ENCODE measurements at regions not wholly inside any gene's neighbourhood (a gene's known extent, or its start where the extent isn't known, plus 50 kb on each side); places are given as distances from the start of the nearest gene placed in this dataset.

DNA sequence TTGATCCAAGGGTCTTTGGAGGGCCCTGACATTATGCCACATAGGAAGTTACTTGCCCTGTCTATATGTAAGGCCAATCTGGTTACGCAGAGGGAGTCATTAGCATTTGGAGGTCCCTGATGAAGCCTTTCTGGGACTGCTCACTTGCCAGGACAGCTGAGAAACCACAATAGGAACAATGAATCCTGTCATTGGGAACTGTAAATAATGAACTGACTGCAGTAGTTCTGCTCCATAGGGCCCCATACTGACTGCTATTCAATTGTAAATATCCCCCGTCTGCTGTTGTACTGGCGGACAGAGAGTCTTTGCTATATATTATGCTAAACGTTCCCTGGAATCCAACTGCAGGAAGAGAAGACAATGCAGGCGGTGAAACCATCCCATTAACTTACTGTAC, 149.4 kb upstream of the DCC start:
- no peak overlapping the region for H3K4me3 ChIP-seq (ENCODE audit: low read length)
- ChIA-PET CTCF (no interaction called here), POLR2A (no interaction called here)
- Mint-ChIP-seq H3K27me3 (peaks cover 0 to 2% of the 10 kb centered on the region in 2 donors), H3K36me3 (no peaks in the 10 kb centered on the region), H3K27ac (no peak overlapping the region), H3K4me3 (no peak overlapping the region), H3K4me1 (no peaks in the 10 kb centered on the region), H3K9me3 (peaks cover 0 to 11% (median 6%) of the 10 kb centered on the region in 5 donors)
- no peaks in the 10 kb centered on the region for H3K36me3 ChIP-seq (ENCODE audit: insufficient read depth, low read length)
- DNase-seq, result no peak
- no peak overlapping the region for H3K27ac ChIP-seq (ENCODE audit: low read depth, low read length)
- no peaks in the 10 kb centered on the region for H3K27me3 ChIP-seq (ENCODE audit: insufficient read depth, low read length, poor library complexity, severe bottlenecking)
- no peaks in the 10 kb centered on the region for H3K4me1 ChIP-seq (ENCODE audit: insufficient read depth, low read length)
- no peaks in the 10 kb centered on the region for H3K9me3 ChIP-seq (ENCODE audit: low read length)

DNA sequence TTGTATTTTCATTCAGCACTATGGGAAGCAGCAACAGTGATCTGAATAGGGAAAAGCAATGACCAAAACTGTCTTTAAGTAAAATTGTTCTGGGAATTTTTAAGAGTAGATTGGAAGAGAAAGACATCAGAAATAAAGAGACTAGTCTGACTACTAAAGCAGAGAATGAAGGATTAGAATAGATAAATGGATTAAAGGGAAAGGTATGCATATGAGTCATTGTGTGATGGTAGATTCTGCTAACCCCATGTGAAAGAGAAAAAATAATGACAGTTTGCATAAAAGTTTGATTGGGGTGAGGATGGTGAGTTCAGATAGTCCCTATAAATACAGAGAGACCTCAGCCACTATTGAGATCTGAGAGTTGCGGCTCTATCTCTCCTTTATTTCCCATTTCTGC, 139.6 kb upstream of the DCC start:
- Histone ChIP-seq H3K4me3 (ENCODE audit: low read length) (no peak overlapping the region), H3K27me3 (ENCODE audit: insufficient read depth, low read length, poor library complexity, severe bottlenecking) (no peaks in the 10 kb centered on the region), H3K4me1 (ENCODE audit: insufficient read depth, low read length) (no peaks in the 10 kb centered on the region), H3K9me3 (ENCODE audit: low read length) (no peaks in the 10 kb centered on the region), H3K27ac (ENCODE audit: low read depth, low read length) (no peak overlapping the region), H3K36me3 (ENCODE audit: insufficient read depth, low read length) (no peaks in the 10 kb centered on the region)
- H3K27me3 Mint-ChIP-seq, result peaks cover 0 to 1% of the 10 kb centered on the region in 2 donors
- no peaks in the 10 kb centered on the region for H3K36me3 Mint-ChIP-seq
- no peak overlapping the region for H3K27ac Mint-ChIP-seq
- DNase-seq, result no peak
- H3K4me1 Mint-ChIP-seq, result no peaks in the 10 kb centered on the region
- POLR2A ChIA-PET, result no interaction called here
- CTCF ChIA-PET, result no interaction called here
- peaks cover 0 to 7% (median 3%) of the 10 kb centered on the region in 5 donors for H3K9me3 Mint-ChIP-seq
- H3K4me3 Mint-ChIP-seq, result no peak overlapping the region

DNA sequence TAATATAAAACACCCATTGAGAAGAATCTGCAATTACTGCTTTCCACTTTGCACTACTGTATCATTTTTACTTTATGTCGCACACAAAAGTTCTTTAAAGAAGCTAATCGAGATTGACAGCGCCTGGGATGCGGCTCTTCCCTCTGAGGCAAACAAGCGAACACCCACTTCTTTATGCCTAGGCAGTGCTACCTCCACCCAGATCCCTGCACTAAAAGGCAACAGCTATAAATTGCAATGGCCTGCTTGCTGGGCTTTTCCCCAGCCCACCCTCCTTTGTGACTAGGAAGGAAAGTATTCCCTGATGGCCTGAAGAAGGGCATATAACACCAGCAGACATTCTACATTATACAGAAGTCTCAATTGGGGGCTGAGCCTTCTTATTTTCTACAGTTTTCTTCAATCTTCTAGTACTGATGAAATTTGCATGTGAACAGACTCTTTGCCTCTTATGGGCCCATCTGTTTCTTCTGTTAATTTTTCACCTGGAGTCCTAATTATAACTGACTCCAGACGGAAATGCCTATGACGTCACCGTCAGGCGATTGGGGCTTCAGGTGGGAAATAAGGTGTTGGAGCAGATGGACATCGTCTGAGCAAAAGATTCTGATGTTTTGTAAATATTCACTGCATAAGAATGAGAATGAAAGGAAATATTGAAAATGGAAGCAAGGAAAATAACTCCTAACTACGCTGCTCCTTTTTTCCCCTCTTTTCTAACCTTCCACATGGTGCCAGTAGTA, 138.9 kb upstream of the DCC start:
- Mint-ChIP-seq H3K4me3 (no peak overlapping the region), H3K4me1 (no peaks in the 10 kb centered on the region), H3K27me3 (peaks cover 0 to 1% of the 10 kb centered on the region in 2 donors), H3K36me3 (no peaks in the 10 kb centered on the region), H3K9me3 (peaks cover 0 to 7% (median 3%) of the 10 kb centered on the region in 5 donors), H3K27ac (no peak overlapping the region)
- DNase-seq, result no peak
- H3K27ac ChIP-seq (ENCODE audit: low read depth, low read length), result no peak overlapping the region
- H3K4me1 ChIP-seq (ENCODE audit: insufficient read depth, low read length), result no peaks in the 10 kb centered on the region
- no peak overlapping the region for H3K4me3 ChIP-seq (ENCODE audit: low read length)
- H3K27me3 ChIP-seq (ENCODE audit: insufficient read depth, low read length, poor library complexity, severe bottlenecking), result no peaks in the 10 kb centered on the region
- ChIA-PET CTCF (no interaction called here), POLR2A (no interaction called here)
- no peaks in the 10 kb centered on the region for H3K36me3 ChIP-seq (ENCODE audit: insufficient read depth, low read length)
- H3K9me3 ChIP-seq (ENCODE audit: low read length), result no peaks in the 10 kb centered on the region

DNA sequence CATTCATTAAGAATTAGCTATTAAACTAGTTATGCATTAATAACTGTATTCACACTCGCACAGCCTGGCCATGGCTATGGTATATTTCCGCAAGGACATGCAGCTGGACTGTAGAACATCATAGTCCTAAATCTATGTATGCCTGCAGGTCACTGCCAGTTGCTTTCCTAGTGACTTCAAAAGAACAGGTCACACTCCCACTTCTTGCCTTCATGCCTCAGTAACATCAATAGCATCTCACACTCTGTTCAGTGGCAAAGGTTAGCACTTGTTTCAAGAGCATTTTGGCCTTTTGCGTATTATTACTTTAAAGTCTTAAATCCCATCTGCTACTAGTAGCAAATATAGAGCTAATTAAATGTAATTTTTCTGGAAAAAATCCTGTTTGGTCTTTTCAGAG, 131.4 kb upstream of the DCC start:
- Histone ChIP-seq H3K4me3 (ENCODE audit: low read length) (no peak overlapping the region), H3K36me3 (ENCODE audit: insufficient read depth, low read length) (no peaks in the 10 kb centered on the region), H3K4me1 (ENCODE audit: insufficient read depth, low read length) (no peaks in the 10 kb centered on the region), H3K9me3 (ENCODE audit: low read length) (no peaks in the 10 kb centered on the region), H3K27ac (ENCODE audit: low read depth, low read length) (no peak overlapping the region), H3K27me3 (ENCODE audit: insufficient read depth, low read length, poor library complexity, severe bottlenecking) (no peaks in the 10 kb centered on the region)
- H3K36me3 Mint-ChIP-seq, result no peaks in the 10 kb centered on the region
- ChIA-PET POLR2A (no interaction called here), CTCF (no interaction called here)
- no peaks in the 10 kb centered on the region for H3K27me3 Mint-ChIP-seq
- no peak for DNase-seq
- peaks cover 0 to 3% (median 2%) of the 10 kb centered on the region in 5 donors for H3K9me3 Mint-ChIP-seq
- no peaks in the 10 kb centered on the region for H3K4me1 Mint-ChIP-seq
- H3K27ac Mint-ChIP-seq, result no peak overlapping the region
- no peak overlapping the region for H3K4me3 Mint-ChIP-seq

DNA sequence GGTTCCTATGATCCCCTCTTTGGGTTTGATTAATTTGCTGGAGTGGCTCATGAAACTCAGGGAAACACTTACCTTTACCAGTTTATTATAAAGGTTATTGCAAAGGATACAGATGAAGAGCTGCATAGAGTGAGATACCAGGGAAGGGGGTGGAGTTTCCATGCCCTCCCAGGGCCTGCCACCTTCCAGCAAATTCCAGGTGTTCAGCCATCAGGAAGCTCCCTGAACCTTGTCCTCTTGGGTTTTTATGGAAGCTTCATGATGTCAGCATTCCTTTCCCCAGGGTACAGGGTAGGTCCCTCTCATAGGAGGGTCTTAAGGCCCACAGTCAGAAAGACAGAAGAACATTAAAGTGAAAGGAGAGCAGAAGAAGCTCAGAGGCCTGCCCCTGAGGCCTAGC, 123.9 kb upstream of the DCC start:
- POLR2A ChIA-PET, result no interaction called here
- no peaks in the 10 kb centered on the region for H3K36me3 Mint-ChIP-seq
- Histone ChIP-seq H3K4me1 (ENCODE audit: insufficient read depth, low read length) (no peaks in the 10 kb centered on the region), H3K36me3 (ENCODE audit: insufficient read depth, low read length) (no peaks in the 10 kb centered on the region), H3K27ac (ENCODE audit: low read depth, low read length) (no peak overlapping the region), H3K9me3 (ENCODE audit: low read length) (no peaks in the 10 kb centered on the region), H3K4me3 (ENCODE audit: low read length) (no peak overlapping the region), H3K27me3 (ENCODE audit: insufficient read depth, low read length, poor library complexity, severe bottlenecking) (no peaks in the 10 kb centered on the region)
- no peak overlapping the region for H3K4me3 Mint-ChIP-seq
- no peaks in the 10 kb centered on the region for H3K4me1 Mint-ChIP-seq
- H3K27me3 Mint-ChIP-seq, result no peaks in the 10 kb centered on the region
- H3K9me3 Mint-ChIP-seq, result peaks cover 0 to 4% (median 2%) of the 10 kb centered on the region in 5 donors
- no peak for DNase-seq
- CTCF ChIA-PET, result no interaction called here
- H3K27ac Mint-ChIP-seq, result no peak overlapping the region

DNA sequence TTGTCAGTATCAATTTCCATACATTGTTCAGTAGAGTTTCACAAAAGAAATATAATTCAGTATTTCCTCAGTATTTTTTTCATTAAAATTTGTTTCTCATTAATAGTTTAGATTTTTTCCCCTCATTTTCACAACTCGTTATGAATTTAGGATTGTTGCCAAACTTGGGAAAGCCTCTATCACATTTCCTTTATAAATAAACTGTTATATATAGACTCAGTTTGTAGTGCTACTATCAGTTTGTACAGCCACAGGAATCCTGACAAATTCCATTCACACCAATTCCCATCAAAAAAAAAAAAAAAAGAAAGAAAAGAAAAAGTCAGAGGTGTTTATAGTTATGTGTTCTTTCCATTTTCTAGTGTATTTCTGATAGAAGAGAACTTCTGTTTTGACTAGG, 123.3 kb upstream of the DCC start:
- Histone ChIP-seq H3K9me3 (ENCODE audit: low read length) (no peaks in the 10 kb centered on the region), H3K27ac (ENCODE audit: low read depth, low read length) (no peak overlapping the region), H3K4me3 (ENCODE audit: low read length) (no peak overlapping the region), H3K4me1 (ENCODE audit: insufficient read depth, low read length) (no peaks in the 10 kb centered on the region), H3K36me3 (ENCODE audit: insufficient read depth, low read length) (no peaks in the 10 kb centered on the region), H3K27me3 (ENCODE audit: insufficient read depth, low read length, poor library complexity, severe bottlenecking) (no peaks in the 10 kb centered on the region)
- Mint-ChIP-seq H3K4me3 (no peak overlapping the region), H3K27ac (no peak overlapping the region), H3K4me1 (no peaks in the 10 kb centered on the region), H3K27me3 (no peaks in the 10 kb centered on the region), H3K9me3 (peaks cover 0 to 4% (median 0%) of the 10 kb centered on the region in 5 donors), H3K36me3 (no peaks in the 10 kb centered on the region)
- no peak for DNase-seq
- POLR2A ChIA-PET, result no interaction called here
- CTCF ChIA-PET, result no interaction called here

DNA sequence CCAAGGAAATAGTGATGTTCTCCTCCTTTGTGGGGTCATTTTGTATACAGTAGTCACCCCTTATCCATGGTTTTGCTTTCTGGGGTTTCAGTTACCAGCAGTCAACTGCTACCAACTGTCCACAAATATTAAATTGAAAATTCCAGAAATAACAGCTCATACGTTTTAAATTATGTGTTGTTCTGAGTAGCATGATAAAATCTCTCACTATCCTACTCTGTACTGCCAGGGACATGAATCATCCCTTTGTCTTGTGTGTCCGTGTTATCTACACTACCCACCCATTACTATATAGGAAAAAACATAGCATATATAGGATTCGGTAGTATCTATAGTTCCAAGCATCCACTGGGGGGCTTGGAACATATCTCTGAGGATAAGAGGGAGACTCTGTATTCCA, 120.9 kb upstream of the DCC start:
- Histone ChIP-seq H3K27me3 (ENCODE audit: insufficient read depth, low read length, poor library complexity, severe bottlenecking) (no peaks in the 10 kb centered on the region), H3K27ac (ENCODE audit: low read depth, low read length) (no peak overlapping the region), H3K9me3 (ENCODE audit: low read length) (no peaks in the 10 kb centered on the region), H3K4me1 (ENCODE audit: insufficient read depth, low read length) (no peaks in the 10 kb centered on the region), H3K4me3 (ENCODE audit: low read length) (no peak overlapping the region), H3K36me3 (ENCODE audit: insufficient read depth, low read length) (no peaks in the 10 kb centered on the region)
- H3K4me1 Mint-ChIP-seq, result no peaks in the 10 kb centered on the region
- DNase-seq, result no peak
- ChIA-PET POLR2A (no interaction called here), CTCF (no interaction called here)
- no peak overlapping the region for H3K27ac Mint-ChIP-seq
- no peaks in the 10 kb centered on the region for H3K27me3 Mint-ChIP-seq
- H3K36me3 Mint-ChIP-seq, result no peaks in the 10 kb centered on the region
- H3K9me3 Mint-ChIP-seq, result peaks cover 0 to 3% (median 0%) of the 10 kb centered on the region in 5 donors
- no peak overlapping the region for H3K4me3 Mint-ChIP-seq

DNA sequence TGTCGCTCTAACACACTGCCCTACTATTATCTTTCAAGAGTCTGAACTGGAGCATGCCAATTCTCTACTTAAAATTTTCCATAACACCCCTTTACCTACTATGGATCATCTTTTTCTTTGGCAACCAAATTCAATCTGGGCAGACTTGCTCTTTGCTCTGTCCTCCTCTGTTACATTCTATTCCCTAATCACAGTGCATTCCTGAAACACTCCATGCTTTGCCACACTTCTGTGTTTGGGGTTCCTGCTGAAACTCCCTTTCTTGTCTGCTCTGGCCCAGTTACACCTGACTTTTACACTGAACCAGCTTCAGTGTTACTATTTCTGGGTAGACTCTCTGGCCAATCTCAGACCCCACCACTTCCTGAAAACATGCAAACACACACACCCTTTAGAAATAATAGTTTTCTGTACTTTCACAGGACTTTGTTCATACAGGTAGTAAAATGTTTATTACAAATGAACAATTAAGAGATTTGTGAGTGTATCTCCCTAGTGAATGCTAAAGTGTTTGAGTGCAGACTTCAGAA, 119.9 kb upstream of the DCC start:
- H3K4me1 Mint-ChIP-seq, result no peaks in the 10 kb centered on the region
- no peaks in the 10 kb centered on the region for H3K36me3 Mint-ChIP-seq
- H3K9me3 ChIP-seq (ENCODE audit: low read length), result no peaks in the 10 kb centered on the region
- ChIA-PET POLR2A (no interaction called here), CTCF (no interaction called here)
- no peak overlapping the region for H3K4me3 ChIP-seq (ENCODE audit: low read length)
- H3K9me3 Mint-ChIP-seq, result no peaks in the 10 kb centered on the region
- H3K36me3 ChIP-seq (ENCODE audit: insufficient read depth, low read length), result no peaks in the 10 kb centered on the region
- H3K4me3 Mint-ChIP-seq, result no peak overlapping the region
- DNase-seq, result no peak
- H3K27me3 Mint-ChIP-seq, result no peaks in the 10 kb centered on the region
- no peaks in the 10 kb centered on the region for H3K4me1 ChIP-seq (ENCODE audit: insufficient read depth, low read length)
- H3K27ac ChIP-seq (ENCODE audit: low read depth, low read length), result no peak overlapping the region
- no peaks in the 10 kb centered on the region for H3K27me3 ChIP-seq (ENCODE audit: insufficient read depth, low read length, poor library complexity, severe bottlenecking)
- H3K27ac Mint-ChIP-seq, result no peak overlapping the region
